ENCODE measurements at regions not wholly inside any gene's neighbourhood (a gene's known extent, or its start where the extent isn't known, plus 50 kb on each side); places are given as distances from the start of the nearest gene placed in this dataset.

DNA sequence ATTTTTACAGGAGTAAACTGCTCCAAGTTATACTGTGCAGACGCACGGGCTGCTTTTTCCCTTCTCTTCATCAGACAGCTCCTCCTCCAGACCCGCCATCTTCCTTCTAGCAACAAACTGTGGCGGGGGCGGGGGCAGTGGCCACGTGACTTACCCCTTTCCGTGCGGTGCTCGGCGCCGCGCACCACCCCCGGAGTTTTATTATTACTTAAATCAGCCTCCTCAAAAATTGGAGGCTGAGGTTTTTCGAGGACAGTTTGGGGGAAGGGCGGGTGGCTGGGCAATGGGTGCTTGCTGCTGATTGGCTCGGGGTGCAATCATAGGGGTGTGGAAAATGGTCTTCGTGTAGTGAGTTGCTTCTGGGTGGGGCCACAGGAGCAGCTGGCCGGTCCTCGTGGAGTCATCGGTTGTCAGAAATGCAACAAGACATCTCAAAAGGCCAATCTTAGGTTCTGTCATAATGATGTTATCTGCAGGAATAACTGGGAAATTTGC is 77.1 kb upstream of the MFGE8 start:
- Histone ChIP-seq H3K4me3 (no peak overlapping the region), H3K36me3 (no peaks in the 10 kb centered on the region), H3K9me3 (no peaks in the 10 kb centered on the region), H3K4me1 (no peaks in the 10 kb centered on the region), H3K27ac (no peak overlapping the region), H3K27me3 (no peaks in the 10 kb centered on the region)
- no peak for DNase-seq
- intact Hi-C loops (cut with DNase I; ENCODE audit: low total_unique reads) = no loop called here
- TF ChIP-seq, protein P1, sequence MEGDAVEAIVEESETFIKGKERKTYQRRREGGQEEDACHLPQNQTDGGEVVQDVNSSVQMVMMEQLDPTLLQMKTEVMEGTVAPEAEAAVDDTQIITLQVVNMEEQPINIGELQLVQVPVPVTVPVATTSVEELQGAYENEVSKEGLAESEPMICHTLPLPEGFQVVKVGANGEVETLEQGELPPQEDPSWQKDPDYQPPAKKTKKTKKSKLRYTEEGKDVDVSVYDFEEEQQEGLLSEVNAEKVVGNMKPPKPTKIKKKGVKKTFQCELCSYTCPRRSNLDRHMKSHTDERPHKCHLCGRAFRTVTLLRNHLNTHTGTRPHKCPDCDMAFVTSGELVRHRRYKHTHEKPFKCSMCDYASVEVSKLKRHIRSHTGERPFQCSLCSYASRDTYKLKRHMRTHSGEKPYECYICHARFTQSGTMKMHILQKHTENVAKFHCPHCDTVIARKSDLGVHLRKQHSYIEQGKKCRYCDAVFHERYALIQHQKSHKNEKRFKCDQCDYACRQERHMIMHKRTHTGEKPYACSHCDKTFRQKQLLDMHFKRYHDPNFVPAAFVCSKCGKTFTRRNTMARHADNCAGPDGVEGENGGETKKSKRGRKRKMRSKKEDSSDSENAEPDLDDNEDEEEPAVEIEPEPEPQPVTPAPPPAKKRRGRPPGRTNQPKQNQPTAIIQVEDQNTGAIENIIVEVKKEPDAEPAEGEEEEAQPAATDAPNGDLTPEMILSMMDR (IDR thresholded peaks at IDR 0.05) = no peak

DNA sequence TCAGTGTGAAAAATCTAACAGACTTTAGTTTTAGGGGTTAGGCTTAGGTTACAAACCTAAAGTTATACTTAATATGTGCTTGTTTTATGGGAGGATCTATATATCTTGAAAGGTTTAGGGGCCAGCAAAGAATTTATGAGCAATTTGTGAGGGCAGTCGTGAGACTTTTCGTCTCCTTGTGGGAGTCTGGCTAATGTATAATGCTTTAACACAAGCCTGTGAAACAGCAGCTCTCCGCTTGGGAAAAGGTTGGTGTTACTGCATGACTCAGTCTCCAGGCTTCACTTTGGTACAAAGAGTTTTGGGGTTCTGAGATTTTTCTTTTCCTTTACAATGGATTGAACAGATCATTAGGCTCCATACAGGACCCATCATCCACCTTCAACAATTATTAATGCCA is 79.0 kb upstream of the MFGE8 start:
- TF ChIP-seq, protein P1 (IDR thresholded peaks at IDR 0.05) = no peak
- no peak for DNase-seq
- intact Hi-C loops (cut with DNase I; ENCODE audit: low total_unique reads) = no loop called here
- no peaks in the 10 kb centered on the region for H3K36me3 ChIP-seq
- H3K9me3 ChIP-seq = no peaks in the 10 kb centered on the region
- no peak overlapping the region for H3K4me3 ChIP-seq
- H3K4me1 ChIP-seq = no peaks in the 10 kb centered on the region
- no peak overlapping the region for H3K27ac ChIP-seq
- H3K27me3 ChIP-seq = no peaks in the 10 kb centered on the region

DNA sequence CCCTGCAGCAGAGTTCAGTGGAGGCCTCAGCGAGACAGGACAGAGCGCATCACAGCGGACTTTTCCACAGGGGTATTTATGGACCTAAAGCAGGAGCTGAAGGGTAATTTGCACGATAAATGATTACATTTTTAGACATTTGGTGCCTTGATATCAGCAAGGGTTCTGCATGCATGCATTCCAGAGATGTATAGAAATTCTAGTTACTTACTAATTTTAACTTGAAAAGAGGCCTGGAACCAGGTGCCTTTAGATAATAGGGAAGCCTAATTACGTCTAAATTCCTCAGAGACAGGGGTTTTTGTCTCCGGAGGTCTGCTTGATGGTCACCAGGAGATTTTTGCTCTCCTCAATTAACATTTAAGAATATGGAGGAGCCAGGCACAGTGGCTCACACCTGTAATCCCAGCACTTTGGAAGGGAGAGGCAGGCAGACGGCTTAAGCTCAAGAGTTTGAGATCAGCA is 79.8 kb upstream of the MFGE8 start:
- Histone ChIP-seq H3K36me3 (no peaks in the 10 kb centered on the region), H3K27me3 (no peaks in the 10 kb centered on the region), H3K4me1 (no peaks in the 10 kb centered on the region), H3K27ac (no peak overlapping the region), H3K9me3 (no peaks in the 10 kb centered on the region), H3K4me3 (no peak overlapping the region)
- intact Hi-C loops (cut with DNase I; ENCODE audit: low total_unique reads) = no loop called here
- no peak for DNase-seq
- TF ChIP-seq, protein P1 (IDR thresholded peaks at IDR 0.05) = no peak

DNA sequence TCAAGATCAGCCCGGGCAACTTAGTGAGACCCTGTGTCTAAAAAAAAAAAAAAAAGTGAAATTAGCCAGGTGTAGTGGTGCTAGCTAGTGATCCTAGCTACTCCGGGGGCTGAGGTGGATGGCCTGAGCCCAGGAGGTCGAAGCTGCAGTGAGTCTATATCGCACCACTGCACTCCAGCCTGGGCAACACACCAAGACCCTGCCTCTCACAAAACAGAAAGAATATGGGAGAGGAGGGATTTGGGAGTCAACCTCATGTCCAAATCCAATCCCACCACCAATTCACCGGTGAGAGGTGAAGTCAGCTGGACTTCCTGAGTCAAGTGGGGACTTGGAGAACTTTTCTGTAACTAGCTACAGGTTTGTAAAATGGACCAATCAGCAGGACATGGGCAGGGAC is 80.5 kb upstream of the MFGE8 start:
- TF ChIP-seq, protein P1 (IDR thresholded peaks at IDR 0.05) = no peak
- no peaks in the 10 kb centered on the region for H3K9me3 ChIP-seq
- H3K27ac ChIP-seq = no peak overlapping the region
- H3K4me1 ChIP-seq = no peaks in the 10 kb centered on the region
- no peaks in the 10 kb centered on the region for H3K27me3 ChIP-seq
- DNase-seq = no peak
- H3K36me3 ChIP-seq = no peaks in the 10 kb centered on the region
- no peak overlapping the region for H3K4me3 ChIP-seq
- intact Hi-C loops (cut with DNase I; ENCODE audit: low total_unique reads) = no loop called here

DNA sequence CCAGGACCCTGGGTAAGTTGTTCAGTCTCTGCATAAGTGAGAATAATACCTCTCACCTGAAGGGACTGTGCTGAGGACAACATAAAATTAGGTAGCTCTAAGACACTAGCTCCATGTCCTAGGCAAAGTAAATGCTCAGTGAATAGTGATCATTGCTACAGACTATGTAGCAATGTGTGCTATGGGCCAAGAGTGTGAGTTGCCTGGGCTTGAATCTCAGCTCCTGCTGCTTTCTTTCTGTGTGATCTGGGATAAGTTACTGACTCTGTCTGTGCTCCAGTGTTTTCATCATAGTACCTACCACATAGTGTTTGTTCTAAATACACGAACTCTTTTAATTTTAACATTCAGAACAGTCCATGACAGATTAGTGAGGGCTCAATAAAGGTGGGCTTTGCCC is 81.1 kb upstream of the MFGE8 start:
- H3K27me3 ChIP-seq = no peaks in the 10 kb centered on the region
- no peaks in the 10 kb centered on the region for H3K4me1 ChIP-seq
- no peak for DNase-seq
- intact Hi-C loops (cut with DNase I; ENCODE audit: low total_unique reads) = no loop called here
- no peaks in the 10 kb centered on the region for H3K36me3 ChIP-seq
- H3K9me3 ChIP-seq = no peaks in the 10 kb centered on the region
- no peak overlapping the region for H3K27ac ChIP-seq
- TF ChIP-seq, protein P1 (IDR thresholded peaks at IDR 0.05) = no peak
- no peak overlapping the region for H3K4me3 ChIP-seq

DNA sequence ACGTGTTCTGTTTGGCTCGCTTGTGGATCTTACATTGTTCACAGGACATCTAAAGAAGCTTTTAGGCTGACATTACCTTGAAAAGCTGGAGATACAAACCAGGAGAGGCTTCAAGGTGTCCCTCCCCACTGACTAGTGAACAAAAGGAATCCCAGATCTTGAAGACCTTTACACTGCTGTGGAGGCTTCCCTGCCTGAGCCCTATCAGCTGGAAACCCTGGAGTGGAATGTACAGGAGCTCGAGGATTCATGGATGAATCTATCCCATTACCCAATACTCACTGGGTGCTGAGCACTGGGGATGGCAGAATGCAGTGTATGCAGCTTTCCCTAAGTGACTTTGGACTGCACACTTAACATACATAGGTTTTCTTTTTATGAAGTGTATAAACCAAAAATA is 82.3 kb upstream of the MFGE8 start:
- no peaks in the 10 kb centered on the region for H3K27me3 ChIP-seq
- TF ChIP-seq, protein P1 (IDR thresholded peaks at IDR 0.05) = no peak
- intact Hi-C loops (cut with DNase I; ENCODE audit: low total_unique reads) = no loop called here
- no peaks in the 10 kb centered on the region for H3K4me1 ChIP-seq
- H3K36me3 ChIP-seq = no peaks in the 10 kb centered on the region
- DNase-seq = no peak
- H3K27ac ChIP-seq = no peak overlapping the region
- H3K9me3 ChIP-seq = no peaks in the 10 kb centered on the region
- H3K4me3 ChIP-seq = no peak overlapping the region

Data from tibial artery (tissue), 4 donors.